ENCODE measurements at regions not wholly inside any gene's neighbourhood (a gene's known extent, or its start where the extent isn't known, plus 50 kb on each side); places are given as distances from the start of the nearest gene placed in this dataset.

DNA sequence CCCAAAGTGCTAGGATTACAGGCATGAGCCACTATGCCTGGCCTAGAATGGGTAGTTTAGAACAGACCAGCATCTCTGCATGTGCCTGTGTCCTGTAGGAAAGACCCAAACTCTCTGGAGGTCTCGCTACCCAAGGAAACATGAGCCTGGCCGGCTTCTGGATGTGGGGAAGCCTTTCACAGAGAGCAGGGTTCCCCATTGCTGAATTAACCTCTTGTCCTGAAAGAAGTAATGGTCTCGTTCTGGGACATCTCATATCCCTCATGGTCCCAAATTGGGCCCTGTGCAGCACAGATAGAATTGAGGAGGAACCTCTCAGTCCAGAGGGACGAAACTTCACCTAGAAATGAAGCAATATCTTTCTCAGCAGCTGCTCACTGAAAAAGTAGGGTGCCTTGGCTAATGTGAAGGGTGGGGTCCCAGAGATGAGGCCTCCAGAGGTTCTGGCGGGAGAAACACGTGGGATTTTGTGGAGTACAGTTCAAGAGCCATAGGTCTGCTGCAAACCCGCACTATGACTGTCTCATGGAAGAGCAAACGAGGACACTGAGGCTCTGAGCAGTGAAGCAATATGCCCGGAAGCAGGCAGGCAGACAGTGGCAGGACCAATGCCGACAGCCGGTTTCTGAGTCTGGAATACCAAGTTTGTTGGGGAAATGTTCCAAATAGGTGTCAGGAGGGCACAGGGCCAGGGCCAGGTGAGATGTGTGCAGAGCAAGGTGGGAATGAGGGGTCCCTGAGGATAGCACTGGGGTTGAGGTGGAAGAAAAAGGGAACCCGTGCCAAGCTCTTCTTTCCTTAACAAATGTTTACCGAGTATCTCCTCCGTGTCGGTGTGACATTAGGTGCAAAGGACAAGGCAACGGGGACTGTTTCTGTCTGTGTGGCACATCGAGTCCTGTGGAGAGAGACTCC lies 121.0 kb upstream of the TWIST2 start:
- no peak for DNase-seq

DNA sequence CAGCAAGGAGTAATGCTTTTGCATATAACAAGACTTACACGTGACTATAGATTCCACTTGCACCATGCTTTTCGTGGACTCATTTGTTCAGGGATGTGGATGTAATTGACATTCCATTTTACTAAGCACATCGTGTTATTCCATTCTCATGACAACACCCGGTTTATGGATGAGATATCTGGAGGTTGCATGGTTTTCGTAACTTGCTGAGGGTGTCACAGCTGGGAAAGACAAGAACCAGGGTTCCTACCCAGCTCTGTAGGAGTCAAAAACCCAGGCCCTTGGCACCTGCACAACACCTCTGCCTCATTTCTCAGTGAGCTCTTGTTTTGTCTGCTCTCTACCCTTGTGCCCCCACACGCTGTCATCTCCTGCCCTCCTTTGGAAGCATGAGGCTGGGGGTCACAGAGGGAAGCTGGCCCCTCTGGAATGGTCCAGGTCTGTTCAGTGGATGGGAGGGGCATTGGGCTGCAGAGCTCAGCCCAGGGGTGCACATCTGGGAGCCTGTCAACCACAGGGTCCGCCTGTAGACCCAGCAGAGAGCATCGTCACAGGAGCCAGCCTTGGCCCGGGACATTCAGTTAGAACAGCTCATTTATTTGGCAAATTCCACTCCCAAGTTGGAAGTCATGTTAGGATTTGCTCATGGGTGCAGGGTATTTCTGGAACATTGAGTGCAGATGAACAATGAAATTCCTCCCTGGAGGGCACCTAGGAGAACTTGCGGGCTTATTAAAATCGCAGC lies 120.1 kb upstream of the TWIST2 start:
- no peak for DNase-seq

DNA sequence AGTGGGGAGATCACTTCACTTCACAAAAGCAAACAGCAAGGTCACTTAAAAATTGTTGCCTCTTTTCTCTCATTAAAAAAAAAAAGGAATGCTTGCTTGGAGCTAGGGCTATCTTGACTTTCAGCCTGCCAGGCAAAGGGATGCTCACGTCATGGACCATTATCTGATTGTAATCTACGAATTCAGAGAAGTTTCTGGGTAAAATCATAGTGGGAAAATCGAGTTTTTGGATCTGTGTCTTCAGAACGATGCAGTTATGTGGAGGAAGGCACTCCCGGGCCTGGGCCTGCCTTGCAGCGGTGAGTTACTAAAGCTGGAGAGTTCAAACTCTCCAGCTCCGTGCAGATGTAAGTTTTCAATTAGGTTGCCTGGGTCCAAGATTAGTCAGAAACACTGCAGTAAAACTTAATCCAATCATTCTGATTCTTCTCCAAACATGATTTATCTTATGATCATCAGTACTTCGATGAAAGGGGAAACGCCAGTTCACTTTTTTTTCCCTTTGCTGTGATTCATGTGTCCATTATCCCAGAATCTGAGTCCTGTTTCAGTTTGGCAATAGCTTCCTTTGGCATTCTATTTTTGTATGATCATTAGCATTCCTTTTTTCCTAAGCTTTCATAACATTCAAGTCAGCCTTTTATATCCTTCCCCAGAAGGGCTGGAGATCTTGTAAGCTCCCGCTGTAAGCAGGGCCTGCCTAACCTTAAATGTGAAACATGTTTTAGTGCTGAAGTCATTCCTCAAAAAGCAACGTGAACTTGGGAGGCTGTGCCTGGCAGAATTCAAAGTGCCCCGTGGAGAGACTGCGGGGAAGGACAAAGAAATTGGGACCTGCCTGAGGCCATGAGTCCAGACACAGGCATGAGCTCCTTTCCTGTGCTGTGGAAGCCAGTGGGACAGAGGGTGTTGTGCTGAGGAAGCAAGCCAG lies 119.3 kb upstream of the TWIST2 start:
- DNase-seq = no peak

DNA sequence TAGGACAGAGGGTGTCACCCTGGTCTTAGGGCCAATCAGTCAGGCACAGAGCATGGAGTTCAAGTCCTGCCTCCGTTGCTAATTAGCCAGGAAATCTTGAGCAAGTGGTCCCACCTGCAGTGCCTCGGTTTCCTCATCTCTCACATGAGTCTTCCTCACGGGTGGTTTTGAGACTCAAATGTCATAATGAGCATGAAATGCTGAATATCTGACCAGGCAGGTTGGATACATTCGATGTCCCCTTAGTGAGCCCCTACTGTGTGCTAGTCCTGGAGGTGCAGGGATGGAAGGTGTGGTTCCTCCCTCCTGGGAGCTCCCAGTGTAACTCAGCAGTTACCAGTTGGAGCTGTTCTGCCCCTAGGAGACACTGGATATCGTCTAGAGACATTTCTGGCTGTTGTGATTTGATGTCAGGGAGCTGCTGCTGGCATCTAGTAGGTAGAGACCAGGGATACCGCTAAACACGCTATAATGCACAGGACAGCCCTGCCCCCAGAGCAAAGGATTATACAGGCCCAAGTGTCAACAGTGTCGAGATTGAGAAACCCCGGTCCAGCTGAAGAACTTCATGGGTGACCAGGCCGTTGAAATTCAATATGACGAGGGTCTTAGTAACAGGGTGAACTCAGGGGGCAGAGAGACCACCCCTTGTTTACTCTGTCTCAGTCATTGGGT lies 118.5 kb upstream of the TWIST2 start:
- DNase-seq = no peak

DNA sequence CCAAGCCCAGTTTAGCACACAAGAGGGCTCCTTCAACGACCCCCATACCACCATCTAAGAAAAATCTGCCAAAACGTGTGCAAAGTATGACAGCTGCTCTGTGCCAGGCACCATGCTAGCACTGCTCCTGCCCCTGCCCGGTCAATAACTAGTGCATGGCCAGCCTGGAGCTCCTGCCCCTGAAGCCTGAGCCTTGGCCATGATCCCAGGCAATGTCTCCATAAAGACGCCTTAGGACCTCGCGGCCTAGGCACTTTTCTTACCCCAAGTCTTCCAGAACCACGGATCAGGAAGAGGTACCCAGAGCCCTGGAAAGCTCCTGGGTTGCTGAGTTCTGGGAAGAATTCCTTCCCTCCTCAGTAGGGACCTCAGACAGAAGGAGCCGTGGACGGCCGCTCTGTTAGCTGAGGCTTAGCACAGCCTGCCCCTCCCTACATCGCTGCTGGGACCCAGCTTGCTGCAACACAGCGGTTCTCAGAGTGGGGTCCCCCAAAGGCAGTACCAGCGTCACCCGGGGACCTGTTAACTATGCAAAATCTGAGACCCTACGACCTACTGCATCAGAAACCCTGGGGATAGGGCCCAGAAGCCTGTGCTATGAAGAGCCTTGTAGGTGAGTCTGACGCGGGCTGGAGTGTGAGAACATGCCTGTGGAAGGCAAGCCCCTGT lies 117.8 kb upstream of the TWIST2 start:
- DNase-seq = no peak

DNA sequence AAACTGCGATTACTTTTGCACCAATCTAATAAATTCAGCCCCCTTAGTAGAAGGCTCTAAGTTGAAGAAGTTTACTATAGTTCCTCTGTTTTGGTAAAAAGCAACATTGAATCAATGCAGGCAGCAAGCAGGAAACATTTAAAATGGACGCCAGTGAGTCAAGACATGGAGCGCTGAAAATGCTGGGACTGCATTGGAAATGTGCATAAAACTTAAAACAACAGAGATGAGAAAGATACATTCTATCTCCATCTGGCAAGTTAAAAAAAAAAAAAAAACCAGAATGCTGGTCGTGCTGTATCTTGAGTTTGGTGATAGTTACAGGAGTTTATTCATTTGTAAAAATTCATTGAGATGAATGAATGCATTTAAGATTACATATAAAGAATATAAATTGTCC lies 117.0 kb upstream of the TWIST2 start:
- no peak for DNase-seq

DNA sequence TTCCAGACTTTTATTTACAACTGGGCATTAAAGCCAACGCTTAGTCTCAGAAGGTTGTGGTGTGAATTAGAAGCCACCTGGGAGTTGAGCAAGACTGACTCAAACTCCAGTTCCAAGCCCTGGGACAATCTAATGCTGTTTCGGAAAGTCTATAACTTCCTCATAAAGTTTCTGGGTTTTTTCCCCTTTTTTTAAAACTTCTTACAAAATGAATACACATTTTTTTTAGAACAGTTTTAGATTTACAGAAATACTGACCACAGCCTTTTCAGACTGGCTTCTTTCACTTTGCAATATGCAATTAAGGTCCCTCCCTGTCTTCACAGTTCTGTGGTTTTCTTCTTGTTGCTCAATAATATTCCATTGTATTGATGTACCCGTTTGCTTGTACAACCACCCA lies 115.9 kb upstream of the TWIST2 start:
- DNase-seq = no peak

DNA sequence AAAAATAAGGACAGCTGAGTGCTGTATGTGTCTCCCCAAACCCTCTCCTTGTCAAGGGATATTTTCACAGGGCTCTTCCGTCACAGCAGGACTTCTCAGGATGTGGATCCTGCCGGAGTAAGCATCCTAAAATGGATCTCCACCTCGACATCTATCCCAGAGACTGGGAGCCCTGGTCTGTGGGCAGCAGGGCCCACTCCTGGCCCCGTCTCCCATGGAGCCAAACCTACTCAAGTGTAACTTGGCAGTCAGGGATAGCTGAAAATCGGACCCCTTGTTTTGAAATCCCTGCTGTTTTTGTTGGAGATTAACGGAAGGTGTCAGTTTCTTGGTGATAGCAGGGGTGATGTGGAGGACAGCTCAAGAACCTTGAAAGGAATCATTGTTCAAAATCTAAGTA lies 109.0 kb upstream of the TWIST2 start:
- no peak for DNase-seq

DNA sequence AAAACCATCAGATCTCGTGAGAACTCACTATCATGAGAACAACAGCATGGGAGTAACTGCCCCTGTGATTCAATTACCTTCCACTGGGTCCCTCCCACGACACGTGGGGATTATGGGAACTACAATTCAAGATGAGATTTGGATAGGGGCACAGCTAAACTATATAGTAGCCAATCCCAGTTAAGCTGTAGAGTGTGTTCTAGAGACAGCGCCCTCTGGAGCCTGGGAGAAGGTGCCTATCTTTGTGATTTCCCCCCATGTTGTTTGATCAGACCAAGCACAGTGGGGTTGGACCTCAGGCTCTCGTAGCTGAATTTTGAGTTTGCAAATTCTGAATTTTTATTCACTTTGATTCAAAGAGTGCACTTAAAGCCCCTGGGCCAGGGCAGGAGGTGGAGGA lies 108.2 kb upstream of the TWIST2 start:
- no peak for DNase-seq

DNA sequence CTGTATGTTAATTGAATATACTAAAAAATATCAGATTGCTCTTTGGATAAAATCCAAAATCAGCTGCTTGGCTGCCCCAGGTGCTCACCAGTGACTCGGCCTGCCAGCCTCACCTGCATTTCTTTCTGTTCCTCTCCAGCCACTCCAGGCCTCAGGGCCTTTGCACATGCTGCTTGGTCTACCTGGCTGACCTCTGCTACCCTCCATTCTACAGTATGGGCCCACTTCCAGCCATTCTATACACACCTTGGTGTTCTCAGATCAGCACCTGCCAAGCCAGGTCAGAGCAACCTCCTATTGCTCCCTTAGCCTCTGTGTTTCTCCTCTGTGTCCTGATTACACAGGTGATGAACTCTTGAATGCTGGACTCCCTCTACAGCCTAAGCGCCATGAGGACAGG lies 106.6 kb upstream of the TWIST2 start:
- DNase-seq = no peak

DNA sequence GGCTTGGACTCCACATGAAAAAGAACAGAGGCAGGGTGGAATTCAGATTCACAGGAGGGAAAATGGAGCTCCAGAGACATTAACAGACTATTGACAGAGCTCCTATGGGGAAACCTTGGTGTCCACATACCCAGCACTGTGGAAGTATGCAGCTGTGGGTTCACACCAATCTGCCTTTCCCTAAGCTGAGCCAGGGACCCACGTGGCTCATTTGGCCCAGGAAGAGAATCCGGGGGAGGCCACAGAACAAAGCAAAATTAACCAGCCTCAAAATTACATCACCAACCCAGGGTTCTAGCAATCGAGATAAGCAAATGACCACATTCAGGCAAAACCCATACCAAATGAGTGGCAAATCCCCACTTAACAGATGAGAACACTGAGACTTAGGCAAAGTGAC lies 105.8 kb upstream of the TWIST2 start:
- DNase-seq = no peak

DNA sequence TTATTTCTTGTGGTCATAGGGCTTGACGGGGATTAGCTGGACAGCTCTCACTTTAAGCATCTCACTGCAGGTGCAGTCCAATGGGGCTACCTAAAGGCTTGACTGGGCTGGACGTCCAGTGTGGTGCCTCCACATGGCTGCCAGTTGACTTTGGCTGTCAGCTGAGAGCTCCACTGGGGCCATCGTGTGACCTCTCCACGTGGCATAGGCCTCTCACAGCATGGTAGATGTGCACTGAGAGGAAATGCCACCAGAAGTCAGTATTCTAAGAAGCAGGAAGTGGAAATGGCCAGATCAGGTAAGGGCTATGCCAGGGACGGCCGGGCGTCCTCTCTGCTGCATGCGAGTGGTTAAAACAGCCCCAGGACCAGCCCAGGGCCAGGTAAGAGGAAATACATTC lies 105.2 kb upstream of the TWIST2 start:
- DNase-seq = no peak

DNA sequence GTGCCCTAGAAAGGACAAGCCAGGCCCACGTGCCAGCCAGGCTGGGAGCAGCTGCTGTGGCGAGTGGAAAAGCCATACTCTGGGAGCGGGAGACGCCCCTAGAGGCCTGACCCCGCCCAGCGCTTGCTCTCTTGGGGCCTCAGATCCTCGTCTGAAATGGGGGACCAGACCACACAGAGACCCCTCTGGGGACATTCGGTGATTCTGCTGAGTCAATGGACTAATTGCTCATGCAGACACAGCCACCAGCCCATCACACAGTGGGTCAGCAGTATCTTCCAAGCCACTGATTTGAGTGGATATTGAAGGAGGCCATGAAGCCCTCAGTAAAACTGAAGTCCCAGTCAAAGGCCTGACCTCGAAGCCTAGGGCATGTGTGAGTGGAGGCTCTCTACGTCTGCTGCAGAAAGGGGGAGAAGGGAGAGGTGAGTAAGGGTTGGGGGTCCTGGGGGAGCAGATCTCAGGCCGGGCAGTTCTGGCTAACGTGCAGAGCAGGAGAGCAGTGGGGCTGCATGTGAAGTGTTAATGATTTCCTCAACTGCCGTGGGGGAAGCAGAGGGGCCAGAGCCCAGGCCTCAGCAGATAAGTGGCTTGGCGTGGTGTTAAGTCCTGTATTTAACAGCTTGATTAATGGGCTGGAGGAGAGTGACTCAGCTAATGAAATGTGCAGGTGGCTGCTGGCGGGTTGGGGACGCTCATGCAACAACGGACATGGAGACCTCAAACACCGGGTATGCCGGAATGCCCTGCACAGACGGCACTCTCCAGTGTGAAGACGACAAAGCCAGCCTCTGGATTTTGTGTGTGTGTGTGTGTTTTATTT lies 104.4 kb upstream of the TWIST2 start:
- DNase-seq = no peak

DNA sequence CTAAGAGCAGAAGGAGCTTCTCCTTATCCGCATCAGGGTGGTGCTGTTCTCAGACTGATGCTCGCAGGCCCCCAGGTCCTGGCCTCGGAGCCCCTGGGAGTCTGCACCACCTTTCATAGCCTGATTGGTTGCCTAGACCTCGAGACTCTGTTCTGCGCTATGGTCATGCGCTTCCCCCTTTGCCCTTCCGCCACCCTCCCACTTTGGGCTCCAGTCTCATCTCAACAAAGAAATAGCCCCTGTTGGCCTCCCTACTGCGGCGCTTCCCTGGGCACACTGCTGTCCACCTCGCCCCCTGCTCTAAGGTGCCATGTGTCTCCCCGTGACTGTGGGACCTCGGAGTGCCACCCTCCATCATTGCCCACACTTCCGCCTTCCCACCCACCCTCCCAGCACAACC lies 102.9 kb upstream of the TWIST2 start:
- DNase-seq = no peak

DNA sequence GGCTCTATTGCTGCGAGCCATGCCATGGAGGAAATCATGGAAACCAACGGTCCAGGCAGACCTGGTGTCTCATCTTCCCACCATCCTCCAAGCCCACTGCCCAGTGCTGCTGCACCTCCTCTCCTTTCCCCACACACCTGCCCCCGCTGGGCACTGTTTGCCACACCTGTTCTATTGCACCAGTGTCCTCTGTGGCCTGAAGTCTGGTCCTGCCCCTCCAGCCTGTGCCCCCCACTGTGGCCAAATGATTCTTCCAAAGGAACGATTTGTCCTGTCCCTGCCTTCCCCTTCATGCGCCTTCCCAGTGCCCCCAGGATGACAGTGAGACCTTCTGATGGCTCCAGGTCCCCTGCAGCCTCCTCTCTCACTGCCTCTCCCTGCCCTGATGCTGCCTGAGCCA lies 101.9 kb upstream of the TWIST2 start:
- no peak for DNase-seq

DNA sequence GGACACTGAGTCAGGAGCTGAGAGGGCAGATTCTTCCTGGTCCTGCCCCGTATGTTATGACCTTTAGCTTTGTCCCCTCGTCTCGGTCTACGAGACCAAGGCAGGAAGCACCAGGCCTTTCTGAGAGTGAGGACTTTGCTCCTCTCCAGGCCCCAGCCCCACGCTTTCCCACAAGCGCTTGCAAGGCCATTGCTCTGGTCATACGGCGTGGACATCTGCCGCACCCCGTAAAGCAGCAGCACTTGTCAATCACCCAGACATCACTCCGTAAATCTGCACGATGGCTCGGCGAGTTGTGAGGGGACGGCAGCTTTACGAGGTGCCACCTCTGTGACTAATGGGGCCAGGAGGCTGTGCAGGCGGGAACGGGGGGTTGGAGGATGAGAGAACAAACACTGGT lies 100.8 kb upstream of the TWIST2 start:
- no peak for DNase-seq

DNA sequence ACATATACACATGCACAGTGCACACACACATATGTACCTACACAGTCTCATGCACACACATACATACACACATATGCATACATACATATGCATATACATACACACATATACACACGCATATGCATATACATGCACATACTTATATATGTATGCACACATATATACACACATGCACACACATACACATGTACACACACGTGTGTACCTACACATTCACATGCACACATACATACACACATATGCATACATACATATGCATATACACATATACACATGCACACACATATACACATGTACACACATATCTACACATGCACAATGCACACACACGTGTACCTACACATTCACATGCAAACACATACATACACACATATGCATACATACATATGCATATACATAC lies 100.3 kb upstream of the TWIST2 start:
- no peak for DNase-seq

DNA sequence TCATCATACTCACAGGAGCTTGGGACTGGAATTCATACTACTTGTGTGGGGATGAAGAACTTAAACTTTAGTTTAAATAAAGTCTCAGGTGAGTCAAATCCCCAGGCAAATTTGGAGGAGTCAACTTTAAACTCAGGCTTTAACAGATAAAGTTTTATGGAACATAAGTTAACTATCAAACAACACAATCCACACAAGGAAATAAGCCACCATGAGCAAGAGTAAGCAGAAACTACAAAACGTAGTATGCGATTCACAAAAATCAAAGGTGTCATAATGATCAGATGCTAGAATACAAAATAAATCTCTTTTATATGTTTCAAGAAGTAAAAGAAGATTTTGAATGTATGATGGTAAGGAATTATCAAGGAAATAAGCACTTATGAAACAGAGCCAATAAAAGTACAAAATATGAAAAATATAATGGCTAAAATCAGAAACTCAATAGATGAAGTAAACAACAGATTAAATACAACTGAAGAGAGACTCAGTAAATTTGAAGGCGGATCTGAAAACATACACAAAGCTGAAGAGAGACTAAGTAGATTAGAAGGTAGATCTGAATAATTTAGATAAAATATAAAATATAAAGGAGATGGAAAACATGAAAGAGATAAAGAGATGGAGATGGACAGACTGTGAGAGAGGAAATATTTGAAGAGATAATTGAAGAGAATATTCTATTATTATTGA lies 97.5 kb upstream of the TWIST2 start:
- DNase-seq = no peak

DNA sequence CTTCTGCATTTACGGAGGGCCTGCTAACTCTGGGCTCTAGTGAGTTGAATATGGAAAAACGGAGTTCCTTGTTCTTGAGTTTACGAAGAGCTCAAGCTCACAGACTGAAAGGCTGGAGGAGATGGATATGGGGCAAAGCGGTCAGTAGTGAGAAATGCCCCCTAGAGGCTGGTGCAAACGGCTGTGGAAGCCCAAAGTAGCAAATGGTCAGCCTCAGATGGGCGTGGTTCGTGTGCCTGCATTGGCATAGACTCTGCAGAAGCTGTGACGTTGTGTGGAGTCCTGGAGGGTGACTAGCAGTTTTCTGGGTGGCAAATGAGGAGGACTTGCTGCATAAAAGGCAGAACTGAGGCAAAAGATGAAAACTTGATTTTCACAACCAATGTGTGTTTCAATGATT lies 93.6 kb upstream of the TWIST2 start:
- no peak for DNase-seq

DNA sequence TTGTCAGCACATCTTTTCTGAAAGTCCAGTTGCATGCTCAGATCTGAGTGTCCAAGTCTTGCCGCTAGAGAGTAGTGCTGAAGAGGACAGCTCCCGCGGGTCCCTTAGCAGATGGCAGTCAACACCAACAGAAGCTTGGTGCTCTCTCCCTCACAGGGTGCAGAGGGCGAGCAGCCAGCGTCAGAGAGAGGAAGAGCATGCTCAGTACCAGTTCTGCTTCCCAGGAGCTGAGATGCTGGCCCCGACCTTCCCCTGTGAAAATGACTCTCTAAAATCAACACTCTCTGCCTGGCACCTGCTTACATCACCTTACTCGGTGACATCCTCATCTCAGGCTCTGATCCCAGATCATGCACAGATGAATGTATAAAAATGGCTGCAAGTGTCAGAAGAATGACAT lies 86.0 kb upstream of the TWIST2 start:
- no peak for DNase-seq
